ENCODE measurements at regions not wholly inside any gene's neighbourhood (a gene's known extent, or its start where the extent isn't known, plus 50 kb on each side); places are given as distances from the start of the nearest gene placed in this dataset.

GRCh38 chr3:175977968-175978752 lies 1119.0 kb downstream of the NAALADL2 start:
- Histone ChIP-seq H3K36me3 (ENCODE audit: control insufficient read depth in 4 of 4, insufficient read depth in 4 of 4, low read length in 4 of 4) (no peaks in the 10 kb centered on the region), H3K27ac (ENCODE audit: low read depth in 1 of 2, low read length in 1 of 2) (no peak overlapping the region), H3K9me3 (ENCODE audit: control insufficient read depth in 4 of 4, insufficient read depth in 3 of 4, low read length in 3 of 4) (peaks cover 0 to 9% (median 1%) of the 10 kb centered on the region in 4 donors), H3K4me1 (ENCODE audit: control insufficient read depth in 5 of 5, insufficient read depth in 5 of 5, low read length in 5 of 5) (peaks cover 0 to 5% (median 0%) of the 10 kb centered on the region in 5 donors), H3K27me3 (ENCODE audit: control insufficient read depth in 3 of 3, insufficient read depth in 3 of 3, low read length in 2 of 3) (no peaks in the 10 kb centered on the region), H3K9ac (ENCODE audit: insufficient read depth in 1 of 2, low read length in 2 of 2) (no peak overlapping the region), H3K4me3 (no peak overlapping the region)
- WGBS, 2 donors: 95 to 96% methylated on average over 32 of the region's 32 CpGs
- ATAC-seq (ENCODE audit: insufficient read depth, low FRiP score) (peak; percentile 11), DNase-seq (no peak)
- TF ChIP-seq CTCF (IDR thresholded peaks at IDR 0.05; ENCODE audit: control extremely low read depth, extremely low read depth): no peak

- WGBS, 2 donors: 71 to 81% methylated on average over 3 of the region's 3 CpGs
- no peak for TF ChIP-seq CTCF (IDR thresholded peaks at IDR 0.05; ENCODE audit: control extremely low read depth, extremely low read depth)
- H3K27ac ChIP-seq (ENCODE audit: low read depth in 1 of 2, low read length in 1 of 2): no peak overlapping the region
- peaks cover 0 to 6% (median 2%) of the 10 kb centered on the region in 4 donors for H3K9me3 ChIP-seq (ENCODE audit: control insufficient read depth in 4 of 4, insufficient read depth in 3 of 4, low read length in 3 of 4)
- H3K4me1 ChIP-seq (ENCODE audit: control insufficient read depth in 5 of 5, insufficient read depth in 5 of 5, low read length in 5 of 5): no peaks in the 10 kb centered on the region
- H3K4me3 ChIP-seq: no peak overlapping the region
- ATAC-seq (ENCODE audit: insufficient read depth, low FRiP score) (no peak), DNase-seq (peak in 2 of 3 donors; percentile 5 to 17)
- no peaks in the 10 kb centered on the region for H3K27me3 ChIP-seq (ENCODE audit: control insufficient read depth in 3 of 3, insufficient read depth in 3 of 3, low read length in 2 of 3)
- H3K36me3 ChIP-seq (ENCODE audit: control insufficient read depth in 4 of 4, insufficient read depth in 4 of 4, low read length in 4 of 4): no peaks in the 10 kb centered on the region
- no peak overlapping the region for H3K9ac ChIP-seq (ENCODE audit: insufficient read depth in 1 of 2, low read length in 2 of 2)
Measured at GRCh38 chr3:175969456-175969855, 1110.3 kb downstream of the NAALADL2 start.

- Histone ChIP-seq H3K4me1 (ENCODE audit: control insufficient read depth in 5 of 5, insufficient read depth in 5 of 5, low read length in 5 of 5) (no peaks in the 10 kb centered on the region), H3K27me3 (ENCODE audit: control insufficient read depth in 3 of 3, insufficient read depth in 3 of 3, low read length in 2 of 3) (no peaks in the 10 kb centered on the region), H3K27ac (ENCODE audit: low read depth in 1 of 2, low read length in 1 of 2) (no peak overlapping the region), H3K9ac (ENCODE audit: insufficient read depth in 1 of 2, low read length in 2 of 2) (no peak overlapping the region), H3K9me3 (ENCODE audit: control insufficient read depth in 4 of 4, insufficient read depth in 3 of 4, low read length in 3 of 4) (peaks cover 0 to 6% (median 2%) of the 10 kb centered on the region in 4 donors), H3K4me3 (no peak overlapping the region), H3K36me3 (ENCODE audit: control insufficient read depth in 4 of 4, insufficient read depth in 4 of 4, low read length in 4 of 4) (no peaks in the 10 kb centered on the region)
- DNase-seq (no peak), ATAC-seq (ENCODE audit: insufficient read depth, low FRiP score) (no peak)
- 47 to 50% methylated on average over 1 of the region's 1 CpG for WGBS, 2 donors
- TF ChIP-seq CTCF (IDR thresholded peaks at IDR 0.05; ENCODE audit: control extremely low read depth, extremely low read depth): no peak
Measured at GRCh38 chr3:175965036-175965435, 1105.9 kb downstream of the NAALADL2 start.
